ENCODE measurements at regions not wholly inside any gene's neighbourhood (a gene's known extent, or its start where the extent isn't known, plus 50 kb on each side); places are given as distances from the start of the nearest gene placed in this dataset.

GRCh38 chr11:30089921-30090320 is 73.1 kb upstream of the KCNA4 start:
- TF ChIP-seq POLR2A (IDR thresholded peaks at IDR 0.05): no peak
- in situ Hi-C loops (cut with MboI; ENCODE audit: low sequenced_read_pairs in 4 of 4) (no loop called here), intact Hi-C loops (cut with DNase I; ENCODE audit: low total_unique reads) (no loop called here)
- H3K27ac ChIP-seq: no peak overlapping the region
- H3K9me3 ChIP-seq: no peaks in the 10 kb centered on the region
- H3K4me1 ChIP-seq: no peaks in the 10 kb centered on the region
- no peaks in the 10 kb centered on the region for H3K36me3 ChIP-seq
- ATAC-seq (no peak), DNase-seq (no peak)
- H3K4me3 ChIP-seq: no peak overlapping the region
- H3K27me3 ChIP-seq: no peaks in the 10 kb centered on the region

GRCh38 chr11:30091246-30091645 is 74.4 kb upstream of the KCNA4 start:
- TF ChIP-seq CTCF (IDR thresholded peaks at IDR 0.05 in 4 of 5, conservative IDR thresholded peaks at IDR 0.05 in 1 of 5) (no peak), POLR2A (IDR thresholded peaks at IDR 0.05) (no peak)
- H3K4me3 ChIP-seq: no peak overlapping the region
- no peaks in the 10 kb centered on the region for H3K9me3 ChIP-seq
- in situ Hi-C loops (cut with MboI; ENCODE audit: low sequenced_read_pairs in 4 of 4): no loop called here
- no peak overlapping the region for H3K27ac ChIP-seq
- no peaks in the 10 kb centered on the region for H3K27me3 ChIP-seq
- intact Hi-C loops (cut with DNase I; ENCODE audit: low total_unique reads): no loop called here
- no peak for ATAC-seq
- no peaks in the 10 kb centered on the region for H3K4me1 ChIP-seq
- DNase-seq: no peak
- H3K36me3 ChIP-seq: no peaks in the 10 kb centered on the region

GRCh38 chr11:30091737-30092136 is 74.9 kb upstream of the KCNA4 start:
- no peak overlapping the region for H3K27ac ChIP-seq
- TF ChIP-seq POLR2A (IDR thresholded peaks at IDR 0.05): no peak
- no peak for TF ChIP-seq CTCF (IDR thresholded peaks at IDR 0.05 in 4 of 5, conservative IDR thresholded peaks at IDR 0.05 in 1 of 5)
- no peak for ATAC-seq
- intact Hi-C loops (cut with DNase I; ENCODE audit: low total_unique reads) (no loop called here), in situ Hi-C loops (cut with MboI; ENCODE audit: low sequenced_read_pairs in 4 of 4) (no loop called here)
- H3K27me3 ChIP-seq: no peaks in the 10 kb centered on the region
- no peaks in the 10 kb centered on the region for H3K9me3 ChIP-seq
- DNase-seq: no peak
- H3K4me3 ChIP-seq: no peak overlapping the region
- H3K36me3 ChIP-seq: no peaks in the 10 kb centered on the region
- H3K4me1 ChIP-seq: no peaks in the 10 kb centered on the region

GRCh38 chr11:30092518-30092917 is 75.7 kb upstream of the KCNA4 start:
- no peak overlapping the region for H3K4me3 ChIP-seq
- H3K4me1 ChIP-seq: no peaks in the 10 kb centered on the region
- no peaks in the 10 kb centered on the region for H3K27me3 ChIP-seq
- no peak overlapping the region for H3K27ac ChIP-seq
- DNase-seq (no peak), ATAC-seq (no peak)
- no peak for TF ChIP-seq POLR2A (IDR thresholded peaks at IDR 0.05)
- no peak for TF ChIP-seq CTCF (IDR thresholded peaks at IDR 0.05 in 4 of 5, conservative IDR thresholded peaks at IDR 0.05 in 1 of 5)
- intact Hi-C loops (cut with DNase I; ENCODE audit: low total_unique reads): no loop called here
- no peaks in the 10 kb centered on the region for H3K36me3 ChIP-seq
- in situ Hi-C loops (cut with MboI; ENCODE audit: low sequenced_read_pairs in 4 of 4): no loop called here
- H3K9me3 ChIP-seq: no peaks in the 10 kb centered on the region

GRCh38 chr11:30100495-30100894 is 83.7 kb upstream of the KCNA4 start:
- DNase-seq (no peak), ATAC-seq (no peak)
- no peaks in the 10 kb centered on the region for H3K9me3 ChIP-seq
- H3K36me3 ChIP-seq: no peaks in the 10 kb centered on the region
- no peak overlapping the region for H3K4me3 ChIP-seq
- no peak overlapping the region for H3K27ac ChIP-seq
- H3K4me1 ChIP-seq: no peaks in the 10 kb centered on the region
- TF ChIP-seq CTCF (IDR thresholded peaks at IDR 0.05 in 4 of 5, conservative IDR thresholded peaks at IDR 0.05 in 1 of 5): no peak
- no peak for TF ChIP-seq POLR2A (IDR thresholded peaks at IDR 0.05)
- intact Hi-C loops (cut with DNase I; ENCODE audit: low total_unique reads): no loop called here
- no peaks in the 10 kb centered on the region for H3K27me3 ChIP-seq
- in situ Hi-C loops (cut with MboI; ENCODE audit: low sequenced_read_pairs in 4 of 4): no loop called here

Measured in gastrocnemius medialis (tissue), 4 donors.